ENCODE measurements at regions not wholly inside any gene's neighbourhood (a gene's known extent, or its start where the extent isn't known, plus 50 kb on each side); places are given as distances from the start of the nearest gene placed in this dataset.

- intact Hi-C loops (cut with micrococcal nuclease; ENCODE audit: unreplicated experiment): no loop called here
- Histone ChIP-seq H3K79me2 (ENCODE audit: low read depth) (no peaks in the 10 kb centered on the region), H3K27ac (no peak overlapping the region), H3K9me2 (ENCODE audit: insufficient read depth) (no peaks in the 10 kb centered on the region), H3K4me3 (no peak overlapping the region), H3K36me3 (ENCODE audit: low read depth) (no peaks in the 10 kb centered on the region), H3K4me2 (no peak overlapping the region), H4K20me1 (ENCODE audit: insufficient read depth) (no peaks in the 10 kb centered on the region), H3F3A (ENCODE audit: insufficient read depth, low read depth) (no peaks in the 10 kb centered on the region), H3K27me3 (ENCODE audit: insufficient read depth, low read depth) (no peaks in the 10 kb centered on the region), H3K9me3 (ENCODE audit: insufficient read depth, low read depth) (no peaks in the 10 kb centered on the region), H2AFZ (no peak overlapping the region), H3K4me1 (replicated peaks; ENCODE audit: insufficient read depth) (no peaks in the 10 kb centered on the region)
- no peak for TF ChIP-seq CTCF (conservative IDR thresholded peaks at IDR 0.05)
- no peak for TF ChIP-seq EZH2 (IDR thresholded peaks at IDR 0.05; ENCODE audit: low read depth)
- BruUV-seq (replicated peaks): no TSS peak
- ChIA-PET POLR2A (ENCODE audit: unreplicated experiment) (no interaction called here), CTCF (no interaction called here)
- DNase-seq: no peak
Observed at GRCh38 chr14:34211732-34212131, 250.3 kb downstream of the SPTSSA start.

- intact Hi-C loops (cut with micrococcal nuclease; ENCODE audit: unreplicated experiment): no loop called here
- Histone ChIP-seq H3K9me3 (ENCODE audit: insufficient read depth, low read depth) (no peaks in the 10 kb centered on the region), H3K4me2 (no peak overlapping the region), H3K9me2 (ENCODE audit: insufficient read depth) (no peaks in the 10 kb centered on the region), H4K20me1 (ENCODE audit: insufficient read depth) (no peaks in the 10 kb centered on the region), H3K27me3 (ENCODE audit: insufficient read depth, low read depth) (no peaks in the 10 kb centered on the region), H3K27ac (no peak overlapping the region), H3K36me3 (ENCODE audit: low read depth) (no peaks in the 10 kb centered on the region), H3K4me3 (no peak overlapping the region), H3K4me1 (replicated peaks; ENCODE audit: insufficient read depth) (no peaks in the 10 kb centered on the region), H3F3A (ENCODE audit: insufficient read depth, low read depth) (no peaks in the 10 kb centered on the region), H3K79me2 (ENCODE audit: low read depth) (no peaks in the 10 kb centered on the region), H2AFZ (no peak overlapping the region)
- TF ChIP-seq CTCF (conservative IDR thresholded peaks at IDR 0.05): no peak
- TF ChIP-seq EZH2 (IDR thresholded peaks at IDR 0.05; ENCODE audit: low read depth): no peak
- no TSS peak for BruUV-seq (replicated peaks)
- ChIA-PET CTCF (no interaction called here), POLR2A (ENCODE audit: unreplicated experiment) (no interaction called here)
- no peak for DNase-seq
Observed at GRCh38 chr14:34208532-34208931, 253.5 kb downstream of the SPTSSA start.

GRCh38 chr14:34205799-34206198 lies 254.9 kb upstream of the EGLN3 start:
- no peaks in the 10 kb centered on the region for H4K20me1 ChIP-seq (ENCODE audit: insufficient read depth)
- H3K9me2 ChIP-seq (ENCODE audit: insufficient read depth): no peaks in the 10 kb centered on the region
- H2AFZ ChIP-seq: no peak overlapping the region
- no peak for TF ChIP-seq CTCF (conservative IDR thresholded peaks at IDR 0.05)
- no peak for TF ChIP-seq EZH2 (IDR thresholded peaks at IDR 0.05; ENCODE audit: low read depth)
- no peaks in the 10 kb centered on the region for H3K9me3 ChIP-seq (ENCODE audit: insufficient read depth, low read depth)
- no peak for DNase-seq
- peaks cover 5% of the 10 kb centered on the region; the same call in 1 of the 2 replicates for H3K4me1 ChIP-seq (replicated peaks; ENCODE audit: insufficient read depth)
- H3K27me3 ChIP-seq (ENCODE audit: insufficient read depth, low read depth): no peaks in the 10 kb centered on the region
- no peaks in the 10 kb centered on the region for H3K36me3 ChIP-seq (ENCODE audit: low read depth)
- no peak overlapping the region for H3K27ac ChIP-seq
- ChIA-PET CTCF (no interaction called here), POLR2A (ENCODE audit: unreplicated experiment) (no interaction called here)
- no peaks in the 10 kb centered on the region for H3F3A ChIP-seq (ENCODE audit: insufficient read depth, low read depth)
- no peak overlapping the region for H3K4me2 ChIP-seq
- H3K79me2 ChIP-seq (ENCODE audit: low read depth): no peaks in the 10 kb centered on the region
- intact Hi-C loops (cut with micrococcal nuclease; ENCODE audit: unreplicated experiment): no loop called here
- no TSS peak for BruUV-seq (replicated peaks)
- H3K4me3 ChIP-seq: no peak overlapping the region
